Lung (tissue), 11 donors: ENCODE measurements at regions not wholly inside any gene's neighbourhood (a gene's known extent, or its start where the extent isn't known, plus 50 kb on each side); places are given as distances from the start of the nearest gene placed in this dataset.

Experiments
- ATAC-seq: fragments of 200-7000 bp; cut with Tn5 transposase; one replicate; pipeline ENCODE4 v1.9.1; 2020; ENCODE audit warnings: moderate number of reproducible peaks; ENCODE audit not compliant: insufficient read depth, low FRiP score
- DNase-seq, 3 donors: peaks; one replicate each; pipeline ENCODE4 v3.0.0-alpha.2; 2013 to 2017
- H3K27ac ChIP-seq, 2 donors: one replicate each; pipeline ENCODE4 v1.5.1; 2013; ENCODE audit warnings: mild to moderate bottlenecking in 2 of 2, moderate library complexity in 2 of 2, control low read depth in 1 of 2, inconsistent platforms in 1 of 2, low read depth in 1 of 2, low read length in 1 of 2
- H3K27me3 ChIP-seq, 3 donors: one replicate each; pipeline ENCODE4 v1.5.1; 2013; ENCODE audit warnings: low read length in 2 of 3; ENCODE audit not compliant: control insufficient read depth in 3 of 3, insufficient read depth in 3 of 3
- H3K36me3 ChIP-seq, 4 donors: one replicate each; pipeline ENCODE4 v1.5.1; 2013; ENCODE audit warnings: low read length in 4 of 4, mild to moderate bottlenecking in 1 of 4, moderate library complexity in 1 of 4; ENCODE audit not compliant: control insufficient read depth in 4 of 4, insufficient read depth in 4 of 4
- H3K4me1 ChIP-seq, 5 donors: one replicate each; pipeline ENCODE4 v1.5.1; 2013; ENCODE audit warnings: low read length in 5 of 5, mild to moderate bottlenecking in 2 of 5, moderate library complexity in 1 of 5; ENCODE audit not compliant: control insufficient read depth in 5 of 5, insufficient read depth in 5 of 5
- H3K4me3 ChIP-seq: one replicate; pipeline ENCODE4 v1.5.1; 2013; ENCODE audit warnings: mild to moderate bottlenecking, control low read depth, moderate library complexity
- H3K9ac ChIP-seq, 2 donors: one replicate each; pipeline ENCODE4 v1.5.1; 2013; ENCODE audit warnings: low read length in 2 of 2, control low read depth in 1 of 2; ENCODE audit not compliant: insufficient read depth in 1 of 2
- H3K9me3 ChIP-seq, 4 donors: one replicate each; pipeline ENCODE4 v1.5.1; 2013; ENCODE audit warnings: low read length in 3 of 4, mild to moderate bottlenecking in 1 of 4, moderate library complexity in 1 of 4; ENCODE audit not compliant: control insufficient read depth in 4 of 4, insufficient read depth in 3 of 4
- CTCF ChIP-seq: IDR thresholded peaks from 2 replicates; pipeline ENCODE4 v1.5.1; 2012; ENCODE audit warnings: mild to moderate bottlenecking; ENCODE audit errors: control extremely low read depth, extremely low read depth
- WGBS, 2 donors: extraction: QIAGEN DNeasy Blood & Tissue Kit; methylation state at CpG; one replicate each; pipeline ENCODE4 v1.1.7; 2013; 5-methylcytosine and 5-hydroxymethylcytosine counted together
- donor health status: control.
- donor health status: control.
- donor health status: Bipolar disorder and iron deficiency.
- donor health status: healthy.
- donor health status: DM: yes; HTN: yes; CAD: no.

- DNase-seq (no peak), ATAC-seq (no peak)
- Histone ChIP-seq H3K9ac (no peak overlapping the region), H3K27me3 (no peaks in the 10 kb centered on the region), H3K4me3 (no peak overlapping the region), H3K27ac (no peak overlapping the region), H3K9me3 (no peaks in the 10 kb centered on the region), H3K4me1 (peaks cover 0 to 20% (median 5%) of the 10 kb centered on the region in 5 donors), H3K36me3 (no peaks in the 10 kb centered on the region)
- 52 to 57% methylated on average over 3 of the region's 3 CpGs for WGBS, 2 donors
- no peak for TF ChIP-seq CTCF
Measured at GRCh38 chr1:43034195-43034658, 75.6 kb upstream of the SLC2A1 start.

GRCh38 chr1:43031316-43032203, 72.9 kb upstream of the SLC2A1 start:
- H3K9ac ChIP-seq = no peak overlapping the region
- no peak for DNase-seq

GRCh38 chr1:43024905-43025304, 66.2 kb upstream of the SLC2A1 start:
- Histone ChIP-seq H3K27me3 (no peaks in the 10 kb centered on the region), H3K9me3 (peaks cover 0 to 2% (median 0%) of the 10 kb centered on the region in 4 donors), H3K36me3 (no peaks in the 10 kb centered on the region), H3K9ac (no peak overlapping the region), H3K4me3 (no peak overlapping the region), H3K4me1 (no peaks in the 10 kb centered on the region), H3K27ac (no peak overlapping the region)
- TF ChIP-seq CTCF = no peak
- ATAC-seq (no peak), DNase-seq (no peak)
- WGBS, 2 donors = 88 to 95% methylated on average over 7 of the region's 7 CpGs

More at GRCh38 chr1:43031316-43032203, 72.9 kb upstream of the SLC2A1 start:
- H3K4me1 ChIP-seq = peaks cover 0 to 14% (median 0%) of the 10 kb centered on the region in 5 donors
- TF ChIP-seq CTCF = no peak
- ATAC-seq = no peak
- no peaks in the 10 kb centered on the region for H3K27me3 ChIP-seq
- H3K4me3 ChIP-seq = no peak overlapping the region
- WGBS, 2 donors = 94% methylated on average over 14 of the region's 14 CpGs
- no peaks in the 10 kb centered on the region for H3K9me3 ChIP-seq
- H3K36me3 ChIP-seq = no peaks in the 10 kb centered on the region
- H3K27ac ChIP-seq = no peak overlapping the region
